22Rv1 (cell line): ENCODE measurements at regions not wholly inside any gene's neighbourhood (a gene's known extent, or its start where the extent isn't known, plus 50 kb on each side); places are given as distances from the start of the nearest gene placed in this dataset.

Experiments
- ZFX ChIP-seq: fragments of 450-650 bp; IDR thresholded peaks from 2 replicates; pipeline ENCODE4 v1.6.1; 2017; ENCODE audit warnings: antibody characterized with exemption, borderline replicate concordance
- TF ChIP-seq, protein P1 (sequence below): fragments of 450-650 bp; IDR thresholded peaks from 2 replicates; pipeline ENCODE4 v1.5.1; 2017; ENCODE audit warnings: mild to moderate bottlenecking

DNA sequence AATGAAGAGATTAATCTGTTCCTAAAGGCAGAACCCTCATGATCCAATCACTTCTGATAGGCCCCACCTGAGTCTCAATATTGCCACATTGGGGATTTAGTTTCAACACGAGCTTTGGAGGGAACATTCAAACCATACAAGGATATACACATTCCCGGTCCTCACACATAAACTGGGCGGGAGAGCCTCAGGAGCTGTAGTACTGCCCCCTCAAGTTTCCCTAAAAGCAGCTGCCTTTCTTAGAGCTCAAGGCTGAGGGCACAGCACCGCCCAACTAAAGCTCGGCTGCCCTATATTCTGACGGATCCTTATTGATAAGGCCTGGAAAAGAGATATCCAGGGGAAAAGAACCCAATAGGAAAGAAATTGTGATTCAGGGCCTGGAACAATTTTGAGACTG is 83.0 kb downstream of the GADD45G start:
- TF ChIP-seq, protein P1, sequence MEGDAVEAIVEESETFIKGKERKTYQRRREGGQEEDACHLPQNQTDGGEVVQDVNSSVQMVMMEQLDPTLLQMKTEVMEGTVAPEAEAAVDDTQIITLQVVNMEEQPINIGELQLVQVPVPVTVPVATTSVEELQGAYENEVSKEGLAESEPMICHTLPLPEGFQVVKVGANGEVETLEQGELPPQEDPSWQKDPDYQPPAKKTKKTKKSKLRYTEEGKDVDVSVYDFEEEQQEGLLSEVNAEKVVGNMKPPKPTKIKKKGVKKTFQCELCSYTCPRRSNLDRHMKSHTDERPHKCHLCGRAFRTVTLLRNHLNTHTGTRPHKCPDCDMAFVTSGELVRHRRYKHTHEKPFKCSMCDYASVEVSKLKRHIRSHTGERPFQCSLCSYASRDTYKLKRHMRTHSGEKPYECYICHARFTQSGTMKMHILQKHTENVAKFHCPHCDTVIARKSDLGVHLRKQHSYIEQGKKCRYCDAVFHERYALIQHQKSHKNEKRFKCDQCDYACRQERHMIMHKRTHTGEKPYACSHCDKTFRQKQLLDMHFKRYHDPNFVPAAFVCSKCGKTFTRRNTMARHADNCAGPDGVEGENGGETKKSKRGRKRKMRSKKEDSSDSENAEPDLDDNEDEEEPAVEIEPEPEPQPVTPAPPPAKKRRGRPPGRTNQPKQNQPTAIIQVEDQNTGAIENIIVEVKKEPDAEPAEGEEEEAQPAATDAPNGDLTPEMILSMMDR = no peak
- TF ChIP-seq ZFX = no peak
